Muscle of back (tissue), 3 donors: ENCODE measurements at regions not wholly inside any gene's neighbourhood (a gene's known extent, or its start where the extent isn't known, plus 50 kb on each side); places are given as distances from the start of the nearest gene placed in this dataset.

Experiments used
- DNase-seq, 3 donors: peaks; one replicate each; pipeline versions ENCODE4 v3.0.0 to v3.0.0-alpha.2; 2013

DNA sequence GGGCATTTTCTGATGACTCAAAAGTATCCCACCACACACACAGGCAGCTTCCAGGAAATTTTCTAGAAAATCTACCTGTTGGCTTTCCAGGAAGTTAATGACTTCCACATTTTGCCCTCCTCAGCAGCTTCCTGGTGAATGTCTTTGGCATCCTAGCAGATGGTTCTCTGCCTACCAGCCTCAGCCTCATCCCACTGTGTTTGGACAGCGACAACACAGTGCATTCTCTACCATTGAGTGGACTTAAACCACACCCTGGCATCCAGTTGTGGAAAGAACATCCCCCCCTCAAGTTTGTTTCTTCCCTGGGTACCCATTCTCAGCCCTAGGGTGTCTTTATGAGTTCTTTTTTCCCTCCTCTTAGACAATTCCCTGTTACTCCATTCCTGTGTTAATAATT is 50.8 kb upstream of the GADL1 start:
- DNase-seq = no peak

DNA sequence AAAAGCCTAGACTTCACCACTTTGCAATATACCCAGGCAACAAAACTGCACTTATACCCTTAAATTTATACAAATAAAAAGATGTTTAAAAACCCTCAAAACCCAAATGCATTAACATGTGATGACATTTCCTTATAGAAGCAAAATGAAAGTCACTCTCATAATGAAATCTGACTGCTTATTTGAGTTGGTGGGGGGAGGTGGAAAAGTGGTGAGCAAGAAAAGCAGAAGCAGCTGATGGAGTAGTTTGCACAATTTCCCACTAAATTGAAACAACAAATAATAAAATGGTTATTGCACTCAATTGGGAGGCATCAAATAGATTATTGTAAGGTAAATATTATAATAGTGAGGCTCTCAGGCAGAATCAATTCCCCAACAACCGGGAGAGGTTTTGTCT is 54.0 kb upstream of the GADL1 start:
- no peak for DNase-seq

DNA sequence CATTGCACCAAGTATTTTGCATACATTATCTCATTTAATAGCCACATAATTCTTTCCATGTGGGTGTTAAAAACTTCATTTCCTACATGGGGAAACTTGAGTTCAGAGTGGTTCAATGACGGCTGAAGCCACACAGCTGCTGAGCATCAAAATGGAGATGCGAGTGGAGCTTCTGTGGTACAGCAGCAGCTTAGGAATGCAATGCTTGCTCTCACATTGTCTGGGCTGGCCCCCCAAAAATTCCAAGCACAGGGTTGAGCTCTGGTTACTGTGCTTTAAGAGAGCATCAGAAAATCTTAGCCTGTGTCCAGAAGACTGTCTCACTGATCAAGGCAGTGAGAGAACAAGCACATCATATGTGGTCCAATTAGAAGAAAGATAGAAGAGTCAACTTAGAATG is 57.4 kb upstream of the GADL1 start:
- DNase-seq = no peak

DNA sequence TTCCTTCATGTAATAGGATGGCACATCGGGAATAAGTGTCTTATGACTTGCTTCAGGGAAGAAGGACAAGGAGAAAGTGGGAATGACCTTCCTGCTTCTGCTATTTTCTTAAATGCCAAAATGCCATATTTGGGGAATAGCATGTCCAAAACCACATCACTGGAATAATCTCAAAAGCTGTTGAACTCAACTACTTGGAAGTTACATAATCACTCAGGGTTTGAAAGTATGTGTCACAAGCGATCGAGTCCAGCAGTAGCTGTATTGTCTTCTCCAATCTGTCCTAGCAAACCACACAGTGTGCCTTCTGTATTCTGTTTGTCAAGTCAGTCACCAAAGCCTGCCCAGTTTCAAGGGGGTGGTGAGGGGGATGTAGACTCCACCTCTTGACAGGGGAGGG is 58.3 kb upstream of the GADL1 start:
- DNase-seq = no peak

DNA sequence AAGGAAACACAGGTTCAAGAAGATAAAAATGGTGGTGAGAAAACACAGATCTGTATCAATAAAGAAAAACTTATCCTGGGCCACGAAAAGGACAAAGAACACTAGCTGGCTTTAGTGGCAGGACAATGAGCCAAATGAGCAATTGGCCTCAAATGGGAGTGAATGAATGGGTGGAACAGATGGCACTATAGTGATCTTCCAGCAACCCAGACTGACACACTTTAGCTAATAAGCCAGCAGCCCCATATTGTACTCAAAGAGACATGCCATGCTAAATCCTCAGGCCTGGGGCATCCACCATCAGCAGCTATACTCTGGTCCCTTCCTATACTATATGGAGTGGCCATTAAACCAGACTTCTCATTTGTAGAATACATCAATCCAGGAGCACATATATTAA is 60.0 kb upstream of the GADL1 start:
- no peak for DNase-seq

DNA sequence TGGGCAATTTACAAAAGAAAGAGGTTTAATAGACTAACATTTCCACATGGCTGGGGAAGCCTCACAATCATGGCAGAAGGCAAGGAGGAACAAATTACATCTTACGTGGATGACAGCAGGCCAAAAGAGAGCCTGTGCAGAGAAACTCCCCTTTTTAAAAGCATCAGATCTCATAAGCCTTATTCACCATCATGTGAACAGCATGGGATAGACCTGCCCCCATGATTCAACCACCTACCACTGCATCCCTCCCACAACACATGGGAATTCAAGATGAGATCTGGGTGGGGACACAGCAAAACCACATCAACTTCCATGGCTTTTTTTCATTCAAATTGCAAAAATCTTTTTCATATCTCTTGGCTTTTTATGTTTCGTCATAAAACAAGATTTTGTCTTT is 67.6 kb upstream of the GADL1 start:
- no peak for DNase-seq

DNA sequence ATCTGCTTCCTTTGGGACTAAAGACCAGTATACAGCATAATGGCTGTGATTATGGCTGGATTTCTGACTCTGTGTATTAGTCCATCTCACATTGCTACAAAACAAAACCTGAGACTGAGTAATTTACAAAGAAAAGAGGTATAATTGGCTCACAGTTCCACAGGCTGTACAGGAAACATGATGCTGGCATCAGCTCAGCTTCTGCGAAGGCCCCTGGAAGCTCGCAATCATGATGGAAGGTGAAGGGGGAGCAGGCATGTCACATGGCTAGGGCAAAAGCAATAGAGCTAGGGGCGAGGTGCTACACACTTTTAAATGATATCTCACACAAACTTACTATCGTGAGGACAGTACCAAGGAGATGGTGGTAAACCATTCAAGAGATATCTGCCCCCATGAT is 68.0 kb upstream of the GADL1 start:
- no peak for DNase-seq

DNA sequence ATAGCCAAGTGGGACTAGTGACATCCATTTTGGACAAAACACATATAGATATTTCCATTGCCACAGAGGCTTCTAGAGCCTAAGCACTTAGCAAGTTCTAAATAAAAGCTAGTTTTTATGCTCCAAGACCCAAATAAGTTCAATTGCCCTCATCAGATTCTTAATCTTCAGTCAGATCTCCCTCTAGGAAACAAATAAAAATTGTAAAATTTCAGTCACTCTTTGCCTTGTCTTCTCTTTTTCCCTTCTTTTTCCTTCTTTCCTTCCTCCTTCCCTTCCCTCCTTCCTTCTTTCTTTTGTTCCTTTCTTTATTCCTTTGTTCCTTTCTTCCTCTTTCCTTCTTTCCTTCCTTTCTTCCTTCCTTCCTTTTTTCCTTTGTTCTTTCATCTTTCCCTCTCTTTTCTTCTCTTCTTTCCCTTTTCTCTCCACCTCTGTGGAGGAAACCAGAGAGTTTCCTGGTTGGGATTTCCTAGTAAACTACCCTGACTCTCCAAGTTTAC is 68.8 kb upstream of the GADL1 start:
- no peak for DNase-seq

DNA sequence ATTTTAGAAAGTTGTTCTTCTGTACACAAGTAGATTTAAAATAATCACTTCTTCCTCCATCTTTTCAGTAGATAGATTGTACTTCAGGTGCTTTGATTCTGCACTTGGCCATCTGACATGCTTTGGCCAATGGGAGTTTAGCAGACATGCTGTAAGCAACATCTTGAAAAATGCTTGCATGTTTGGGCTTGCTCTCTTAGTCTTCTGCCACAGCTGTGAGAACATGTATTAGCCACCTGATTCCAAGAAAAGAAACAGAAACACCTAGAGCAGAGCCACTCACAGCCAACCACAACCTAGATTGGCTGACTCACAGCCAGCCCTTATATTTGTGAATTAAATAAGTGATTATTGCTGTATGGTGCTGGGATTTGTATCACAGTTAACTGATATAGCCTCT is 70.2 kb upstream of the GADL1 start:
- DNase-seq = no peak

DNA sequence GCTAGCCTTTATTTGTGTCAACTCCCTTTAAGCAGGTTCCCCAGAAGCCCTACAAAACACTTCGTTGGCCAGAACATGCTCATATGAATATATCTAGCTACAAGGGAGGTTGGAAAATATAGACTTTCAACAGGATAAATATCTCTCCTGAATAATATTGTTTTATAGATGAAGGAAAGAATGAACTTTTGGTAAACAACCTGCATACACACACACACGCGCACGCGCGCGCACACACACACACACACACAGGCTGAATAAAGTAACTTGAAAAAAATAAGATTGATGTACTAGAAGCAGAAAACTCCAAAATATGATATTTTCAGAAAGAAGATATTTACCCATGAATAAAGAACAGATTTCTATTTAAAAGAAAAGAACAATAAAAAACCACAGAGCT is 72.4 kb upstream of the GADL1 start:
- DNase-seq = no peak

DNA sequence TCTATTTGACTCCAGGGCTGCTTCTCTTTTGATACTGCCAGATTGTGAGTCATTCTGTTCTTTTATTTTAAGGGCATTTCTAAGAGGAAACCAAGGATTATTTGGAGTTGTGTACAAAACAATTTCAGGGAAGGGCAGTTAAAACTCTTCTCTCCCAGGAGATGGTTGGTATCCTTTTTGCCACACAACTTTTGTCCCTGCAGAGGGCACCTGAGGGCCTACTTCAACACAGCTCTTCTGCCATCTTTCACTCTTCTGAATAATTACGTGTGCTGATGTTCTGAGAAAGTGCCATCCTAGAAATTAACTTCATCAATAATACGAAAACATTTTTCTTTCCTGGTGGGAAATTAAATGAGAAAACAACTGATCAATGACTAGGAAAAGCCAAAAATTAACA is 75.7 kb upstream of the GADL1 start:
- no peak for DNase-seq

DNA sequence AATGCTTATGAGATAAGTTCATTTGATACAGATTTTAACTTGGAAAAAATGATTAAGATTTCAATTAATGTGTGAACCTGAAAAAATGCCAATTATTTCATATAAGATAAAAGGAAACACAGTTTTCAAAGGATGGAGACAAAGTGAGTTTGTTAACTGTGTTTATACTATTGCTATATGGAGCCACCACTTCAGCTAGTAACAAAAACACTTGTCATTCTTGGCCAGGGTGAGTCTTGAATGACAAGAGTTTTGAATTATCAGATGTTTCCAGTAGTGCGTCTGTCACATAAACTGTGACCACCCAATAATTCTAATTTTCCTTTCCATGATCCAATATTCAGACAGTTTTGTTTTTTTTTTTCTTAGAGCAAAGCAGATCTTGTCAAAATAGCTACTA is 78.0 kb upstream of the GADL1 start:
- DNase-seq = no peak

DNA sequence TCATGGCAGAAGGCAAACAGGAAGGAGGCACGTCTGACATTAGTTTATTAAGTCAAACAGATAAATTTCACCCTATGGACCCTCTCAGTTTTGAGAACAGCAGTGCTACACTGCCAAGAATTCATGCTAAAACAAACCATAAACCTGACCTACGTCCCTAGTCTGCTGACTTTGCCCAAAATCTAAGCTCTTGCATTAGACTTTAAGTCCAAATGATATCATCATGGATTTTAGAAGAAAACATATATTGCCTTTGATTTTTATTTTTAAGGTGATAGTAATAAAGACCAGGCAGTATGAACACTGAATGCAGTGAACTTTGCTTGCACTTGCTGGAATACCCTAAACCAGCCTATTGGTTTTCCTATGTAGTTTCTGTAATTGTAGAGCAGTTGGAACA is 79.6 kb upstream of the GADL1 start:
- no peak for DNase-seq

DNA sequence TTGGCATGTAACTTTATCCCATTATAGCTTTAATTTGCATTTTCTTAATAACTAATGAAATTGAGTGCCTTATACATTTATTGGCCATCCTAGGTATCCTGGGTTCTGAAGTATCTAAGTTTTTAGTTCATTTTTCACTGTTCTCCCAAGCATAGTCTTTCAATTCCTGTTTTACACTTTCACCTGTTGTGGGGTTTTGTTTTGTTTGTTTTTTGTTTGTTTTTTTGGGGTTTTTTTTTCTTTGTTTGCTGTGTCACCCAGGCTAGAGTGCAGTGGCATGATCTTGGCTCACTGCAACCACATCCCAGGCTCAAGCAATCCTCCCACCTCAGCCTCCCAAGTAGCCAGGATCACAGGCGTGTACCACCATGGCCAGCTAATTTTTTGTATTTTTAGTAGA is 83.1 kb upstream of the GADL1 start:
- DNase-seq = no peak

DNA sequence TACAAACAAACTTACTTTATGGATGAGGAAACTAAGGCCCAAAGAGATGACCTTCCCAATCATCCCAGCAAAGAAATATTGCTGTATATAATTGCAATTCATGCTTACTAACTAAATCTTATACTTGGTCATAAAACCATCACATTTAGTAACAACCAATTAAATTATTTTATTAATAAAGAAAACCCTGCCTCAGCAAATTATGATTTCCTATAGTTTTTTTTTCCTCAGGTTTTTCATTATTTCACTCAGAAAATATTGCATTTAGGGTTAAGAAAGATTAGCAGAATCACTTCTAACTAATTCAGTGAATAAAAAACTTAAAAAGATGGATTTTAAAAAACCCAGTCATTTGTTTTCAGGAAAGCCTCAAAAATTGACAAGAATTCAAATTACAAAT is 86.5 kb upstream of the GADL1 start:
- no peak for DNase-seq

DNA sequence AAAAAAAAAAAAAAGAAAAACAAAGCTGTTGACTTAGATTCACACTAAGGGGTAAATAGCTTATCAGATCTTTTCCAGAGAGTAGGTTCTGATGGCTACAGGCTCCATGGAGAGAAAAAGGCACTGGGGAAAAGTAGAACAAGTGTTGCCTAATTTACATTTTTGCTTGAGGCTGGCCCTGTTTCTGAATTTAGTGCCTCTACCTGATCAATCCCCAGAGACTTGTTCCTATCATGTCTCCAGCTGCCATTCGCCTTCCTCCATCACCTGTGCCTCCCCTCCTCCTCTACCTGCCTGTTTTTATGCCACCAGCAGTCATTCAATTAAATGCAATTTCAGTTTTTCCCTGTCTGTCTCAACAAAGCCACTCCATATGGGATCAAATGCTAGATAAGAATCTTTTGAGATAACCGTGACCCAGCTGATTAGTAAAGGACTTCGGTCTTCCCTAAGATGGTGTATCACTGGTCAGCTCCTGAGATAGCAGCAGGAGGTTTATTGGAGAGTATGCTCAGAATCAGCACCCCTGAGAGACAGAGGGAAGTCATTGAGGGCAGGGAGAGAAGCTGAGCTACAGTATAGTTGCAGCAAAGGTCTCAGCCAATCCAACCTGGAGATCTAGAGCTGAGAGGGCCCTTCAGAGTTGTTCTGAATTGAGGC is 88.1 kb upstream of the GADL1 start:
- DNase-seq = no peak

DNA sequence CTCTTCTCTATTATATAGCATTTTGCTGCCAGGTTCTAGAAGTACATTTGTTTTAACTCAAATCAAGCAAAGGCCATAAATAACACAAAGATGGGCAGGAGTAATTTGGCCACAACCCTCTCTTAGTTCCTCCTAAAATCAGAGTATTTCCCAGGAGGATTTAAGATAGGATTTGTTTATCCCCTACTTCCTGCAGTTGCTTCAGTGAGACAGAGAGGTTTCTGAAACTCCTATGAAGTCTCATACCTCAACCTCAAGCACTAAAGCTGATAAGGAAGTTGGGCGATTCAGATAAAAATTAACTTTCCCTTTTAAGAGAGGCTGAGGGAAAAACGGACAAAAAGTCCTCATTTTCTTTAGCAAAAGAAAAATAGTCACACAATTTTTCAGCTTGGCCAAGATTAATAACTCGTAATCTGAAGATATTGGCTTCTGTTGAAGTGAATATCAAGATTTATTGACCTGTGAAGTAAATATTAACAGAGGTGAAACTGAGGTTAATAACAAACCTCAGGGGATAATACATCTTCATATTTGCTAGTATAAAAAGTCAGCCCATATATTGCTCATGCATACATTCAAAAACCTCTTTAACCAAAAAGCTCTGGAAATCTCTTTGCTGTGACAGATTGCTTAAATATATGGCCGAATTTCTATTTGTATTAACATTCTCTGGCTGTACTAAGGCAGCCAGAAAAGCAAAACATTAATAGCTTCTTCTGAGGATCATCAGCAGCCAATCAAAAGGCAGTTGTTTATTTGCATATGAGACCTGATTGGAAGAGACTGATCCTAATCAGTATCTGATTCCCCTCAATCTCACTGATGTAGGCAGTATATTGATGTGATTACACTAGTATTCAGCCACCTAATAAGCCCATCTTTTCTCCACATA is 90.6 kb upstream of the GADL1 start:
- DNase-seq = peak in 1 of 3 donors; percentile 20

DNA sequence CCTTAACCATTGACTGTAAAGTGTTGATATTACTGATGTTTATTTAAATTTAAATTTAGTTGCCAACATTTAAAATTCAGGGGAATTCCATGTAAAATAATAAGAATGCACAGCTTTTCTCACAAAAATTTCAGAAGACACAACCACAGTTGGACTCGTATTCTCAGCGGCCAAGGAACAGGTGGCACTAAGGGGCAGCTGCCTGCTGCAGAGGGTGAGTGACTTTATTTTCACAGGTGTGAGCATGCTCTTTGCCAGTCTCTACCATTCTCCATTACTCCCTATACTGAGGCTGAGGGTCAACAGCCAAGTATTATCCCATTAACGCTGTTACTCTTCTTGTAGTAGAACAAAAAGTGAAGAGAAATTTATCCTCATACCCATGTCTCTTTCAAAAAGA is 92.1 kb upstream of the GADL1 start:
- DNase-seq = peak in 1 of 3 donors; percentile 16

DNA sequence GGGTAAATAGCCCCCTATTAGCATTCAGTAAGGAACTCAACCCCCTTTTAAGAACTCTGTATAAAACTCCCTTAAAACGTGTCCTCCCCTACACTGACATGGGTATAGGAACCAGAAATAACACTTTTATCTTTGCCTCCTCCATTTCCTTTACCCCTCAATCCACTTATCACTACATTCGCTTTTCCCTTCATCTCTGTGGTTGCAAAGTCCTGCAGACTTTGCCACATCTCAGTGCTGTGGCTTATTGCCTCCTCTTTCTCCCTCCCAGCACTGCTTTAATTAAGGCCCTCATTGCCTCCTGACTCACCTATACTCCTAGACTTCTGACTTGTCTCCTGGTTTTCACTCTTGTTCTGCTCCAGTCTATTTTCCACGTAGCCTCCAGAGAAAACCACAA is 94.3 kb upstream of the GADL1 start:
- DNase-seq = no peak

DNA sequence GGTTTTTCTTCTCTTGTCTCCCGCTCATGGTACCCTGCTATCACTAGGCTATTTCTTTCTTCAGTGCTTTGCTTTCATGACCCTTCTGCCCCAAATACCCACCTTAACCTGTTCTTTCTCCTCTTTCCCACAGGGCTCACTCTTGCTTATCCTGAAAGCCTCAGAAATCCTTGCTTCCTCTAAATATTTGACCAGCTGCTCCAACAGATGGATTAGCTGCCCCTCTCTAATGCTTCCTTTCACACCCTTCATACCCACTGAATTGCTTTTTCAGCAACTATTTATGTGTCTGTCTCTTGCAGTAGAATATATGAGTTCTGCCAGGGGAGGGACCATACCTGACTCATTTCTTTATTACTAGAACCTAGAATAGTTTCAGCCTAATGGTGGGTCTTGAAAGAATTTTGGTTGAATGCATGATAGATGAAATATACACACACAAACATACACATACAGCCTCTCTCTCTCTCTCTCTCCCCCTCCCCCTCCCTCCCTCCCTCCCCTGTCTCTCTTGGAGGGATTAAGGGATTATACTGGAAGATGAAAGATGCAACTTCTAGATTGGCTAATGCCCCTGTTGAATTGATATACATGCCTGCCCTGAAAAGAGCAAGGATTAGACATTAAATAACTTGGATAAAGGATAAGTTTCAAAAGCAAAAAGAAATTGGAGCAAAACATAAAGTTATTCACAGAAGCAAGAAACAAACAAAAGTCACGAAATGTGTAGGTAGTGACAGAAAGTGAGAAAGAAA is 95.0 kb upstream of the GADL1 start:
- peak in 1 of 3 donors; percentile 30 for DNase-seq

DNA sequence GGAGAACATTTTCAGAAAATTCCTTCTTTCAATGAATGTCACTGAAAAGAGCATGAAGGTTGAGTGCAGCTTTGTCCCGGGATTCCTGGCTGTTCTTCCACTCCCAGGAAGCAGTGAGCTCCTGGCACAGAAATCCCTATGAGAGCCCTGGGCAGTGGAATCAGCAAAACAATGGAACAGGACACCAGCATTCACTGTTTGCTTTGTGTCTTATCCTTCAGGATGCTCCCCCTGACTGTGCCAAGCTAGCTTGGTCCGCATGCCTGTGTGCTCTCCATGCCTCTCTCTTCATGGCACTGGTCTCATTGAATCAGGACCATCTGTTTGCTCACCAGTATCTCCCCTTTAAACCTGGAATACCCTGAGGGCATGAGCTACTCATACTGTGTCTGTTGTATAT is 102.0 kb upstream of the GADL1 start:
- no peak for DNase-seq

DNA sequence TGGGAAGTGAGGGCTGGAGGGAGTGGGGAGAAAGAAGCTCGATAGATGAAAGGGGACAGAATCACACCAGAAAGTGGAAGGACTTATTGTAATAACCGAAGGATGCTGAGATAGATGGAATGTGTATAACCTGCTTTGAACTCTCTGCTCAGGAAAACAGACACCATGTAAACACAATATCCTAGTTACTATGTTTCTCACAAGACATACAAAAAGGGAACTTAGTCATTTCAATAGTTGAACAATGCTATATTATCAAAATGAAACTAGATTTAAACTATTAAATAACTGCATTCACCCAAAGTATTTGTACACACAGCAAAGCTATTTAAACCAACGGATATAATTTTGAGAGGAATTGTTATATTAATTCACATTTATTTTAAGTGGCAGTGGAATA is 108.3 kb upstream of the GADL1 start:
- no peak for DNase-seq
